ENCODE measurements at regions not wholly inside any gene's neighbourhood (a gene's known extent, or its start where the extent isn't known, plus 50 kb on each side); places are given as distances from the start of the nearest gene placed in this dataset.

DNA sequence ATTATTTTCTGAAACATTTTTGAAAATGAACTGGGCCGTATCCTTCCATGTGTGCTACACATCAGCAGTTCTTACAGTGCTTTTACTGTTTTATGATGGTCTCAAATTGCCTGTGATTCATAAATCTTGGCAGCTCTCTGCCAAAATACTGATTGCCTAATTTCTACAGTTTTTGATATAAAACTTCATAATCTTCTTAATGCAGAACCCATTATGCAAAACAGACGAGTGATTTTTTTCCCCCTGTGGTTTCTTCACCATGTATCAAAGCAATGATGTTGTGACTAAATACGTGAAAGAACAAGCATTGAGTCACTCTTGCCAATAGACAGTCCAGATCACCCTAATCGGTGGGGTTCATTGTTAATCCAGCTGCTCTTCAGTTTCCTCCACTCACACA is 156.4 kb upstream of the WDR1 start:
- no peak for TF ChIP-seq CTCF (IDR thresholded peaks at IDR 0.05)
- no peak for TF ChIP-seq POLR2AphosphoS5 (IDR thresholded peaks at IDR 0.05)
- no peak for TF ChIP-seq POLR2A (IDR thresholded peaks at IDR 0.05)
